GM21576 (cell line): ENCODE measurements at regions not wholly inside any gene's neighbourhood (a gene's known extent, or its start where the extent isn't known, plus 50 kb on each side); places are given as distances from the start of the nearest gene placed in this dataset.

Source experiments
- ATAC-seq: cut with Tn5 transposase; IDR thresholded peaks from one replicate; pipeline ENCODE4 v1.9.1; 2021; ENCODE audit warnings: mild to moderate bottlenecking, moderate library complexity; ENCODE audit not compliant: unreplicated experiment

DNA sequence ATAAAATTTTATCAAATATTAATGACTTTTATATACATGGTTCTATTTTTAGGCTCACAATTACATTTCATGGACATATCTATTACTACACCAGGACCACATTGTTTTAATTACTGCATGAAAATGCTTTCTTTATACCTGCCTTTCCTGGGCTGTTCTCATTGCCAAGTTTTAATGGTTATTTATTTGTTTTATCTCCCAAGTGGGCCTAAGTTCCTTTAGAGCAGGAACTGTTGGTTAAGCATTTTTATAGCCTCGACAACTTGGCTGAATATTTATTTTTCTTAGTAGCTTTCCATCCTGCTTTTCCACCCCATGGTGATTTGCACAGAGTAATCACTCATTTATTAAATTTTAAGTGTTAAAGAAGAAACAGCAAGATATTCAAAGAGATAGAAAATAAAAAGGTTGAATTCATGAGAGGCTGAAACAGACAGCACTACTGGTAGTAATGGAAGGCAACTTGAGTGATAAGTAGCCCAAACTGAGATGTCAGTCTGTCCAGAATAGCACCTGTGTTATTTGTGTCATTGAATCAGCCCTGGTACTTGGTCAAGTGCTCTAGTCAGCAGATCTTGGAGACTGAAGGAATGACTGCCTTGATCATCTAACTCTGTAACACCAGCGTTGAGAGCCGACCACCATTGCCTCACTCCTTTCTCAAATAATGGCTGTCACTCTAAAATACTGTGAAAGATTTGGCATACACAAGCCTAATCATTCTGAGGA, 119.1 kb upstream of the EGLN3 start:
- no peak for ATAC-seq

DNA sequence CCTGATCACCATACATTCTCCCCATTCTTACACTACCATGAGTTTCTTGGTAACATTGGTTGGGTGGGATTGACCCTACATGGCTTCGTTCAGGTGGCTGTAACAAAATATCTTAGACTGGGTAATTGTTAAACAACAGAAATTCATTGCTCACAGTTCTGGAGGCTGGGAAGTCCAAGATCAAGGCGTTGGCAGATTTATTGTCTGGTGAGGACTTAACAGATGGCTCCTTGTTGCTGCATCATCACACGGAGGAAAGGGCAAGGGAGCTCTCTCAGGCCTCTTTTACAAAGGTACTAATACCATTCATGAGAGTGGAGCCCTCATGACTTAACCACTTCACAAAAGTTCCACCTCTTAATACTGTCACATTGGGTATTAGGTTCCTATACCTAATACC, 116.7 kb upstream of the EGLN3 start:
- no peak for ATAC-seq

DNA sequence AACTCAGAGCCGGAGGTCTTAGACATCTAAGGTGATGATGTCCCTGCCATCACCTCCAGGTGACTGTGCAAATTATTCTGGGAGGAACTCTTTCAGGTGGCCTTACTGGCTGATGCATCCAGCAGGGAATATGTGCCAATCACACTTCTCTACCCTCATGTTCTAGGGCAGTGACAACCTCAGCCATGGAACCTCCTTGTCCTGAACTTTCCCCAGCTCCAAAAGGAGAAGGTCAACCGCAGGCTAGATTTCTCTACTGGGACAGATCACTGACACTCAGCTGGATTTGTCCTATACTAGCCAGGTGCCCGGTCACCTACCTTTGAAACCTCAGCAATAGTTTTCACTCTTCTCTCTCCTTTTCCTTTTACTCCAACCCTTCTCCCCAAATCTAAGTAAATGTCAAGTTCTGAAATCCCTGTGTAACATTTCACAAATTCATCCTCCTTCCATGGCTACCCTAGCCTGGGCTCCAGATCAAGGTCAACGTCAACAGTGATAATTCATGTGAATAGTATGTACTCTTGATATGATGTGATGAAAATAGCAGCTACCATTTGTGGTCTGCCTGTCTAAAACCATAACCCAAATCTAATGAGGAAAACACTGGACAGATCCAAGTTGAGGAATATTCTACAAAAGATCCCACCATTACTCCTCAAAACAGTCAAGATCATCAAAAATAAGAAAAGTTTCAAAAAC, 115.0 kb upstream of the EGLN3 start:
- no peak for ATAC-seq

DNA sequence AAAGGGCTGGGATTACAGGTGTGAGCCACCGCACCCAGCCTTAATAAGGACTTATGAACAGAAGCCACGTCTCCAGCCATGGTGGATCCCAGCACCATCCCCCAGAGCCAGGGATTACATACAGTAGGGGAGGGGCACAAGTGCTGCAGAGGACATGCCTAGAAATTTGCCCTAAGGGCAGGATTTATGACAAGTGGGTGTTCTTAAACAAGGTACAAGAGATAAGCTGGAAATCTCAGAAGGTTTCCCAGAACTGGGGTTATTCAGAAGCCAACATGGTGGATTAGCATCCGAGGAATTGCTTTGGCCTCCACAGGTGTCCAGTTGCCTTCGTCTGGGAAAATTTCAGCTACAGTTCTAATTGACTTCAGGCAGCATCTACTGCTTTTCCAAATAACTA, 114.4 kb upstream of the EGLN3 start:
- no peak for ATAC-seq

DNA sequence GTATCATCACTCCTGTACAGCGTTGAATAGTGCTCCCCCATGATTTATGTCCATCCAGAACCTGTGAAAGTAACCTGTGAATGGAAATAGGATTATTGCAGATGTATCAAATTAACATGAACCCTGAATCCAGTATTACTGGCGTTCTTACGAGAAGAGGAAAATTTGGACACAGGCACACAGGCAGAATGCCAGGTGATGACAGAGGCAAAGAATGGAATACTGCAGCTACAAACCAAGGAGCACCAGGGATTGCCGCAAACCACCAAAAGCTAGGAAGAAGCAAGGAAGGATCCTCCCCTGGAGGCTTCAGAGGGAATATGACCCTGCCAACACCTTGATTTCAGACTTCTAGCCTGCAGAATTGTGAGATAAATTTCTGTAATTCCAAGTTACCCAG, 113.5 kb upstream of the EGLN3 start:
- ATAC-seq, result no peak

DNA sequence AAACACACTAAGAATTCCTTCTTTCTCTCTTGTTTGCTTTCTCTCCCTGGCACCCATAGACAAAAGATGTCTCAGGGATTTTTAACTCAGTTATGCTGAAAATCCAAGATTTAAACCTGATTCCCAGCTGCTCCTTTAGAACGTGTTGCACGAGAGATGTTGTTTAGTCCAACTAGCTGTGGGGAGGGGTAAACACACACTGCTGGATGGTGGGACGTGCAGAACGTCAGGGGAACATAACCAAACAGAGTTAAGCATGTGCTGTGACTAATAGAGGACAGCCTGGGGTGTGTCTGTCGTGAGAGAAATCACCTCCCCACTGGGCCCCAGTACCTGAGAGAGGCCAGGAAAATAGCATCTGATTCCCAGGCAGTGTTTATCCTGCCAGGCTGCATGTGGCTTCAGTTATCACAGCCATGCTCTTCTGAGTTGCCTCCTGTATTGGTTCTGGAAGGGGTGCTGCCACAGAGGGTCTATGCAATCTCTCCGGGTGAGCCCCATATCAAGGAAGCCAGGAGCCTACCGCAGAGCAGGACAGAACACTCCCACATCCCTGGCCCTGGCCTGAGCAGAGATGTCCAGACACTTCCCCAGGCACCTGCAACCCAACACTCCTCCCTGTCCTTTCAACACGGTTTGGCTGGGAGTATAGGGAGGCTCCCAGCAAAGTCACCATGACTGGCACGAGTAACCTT, 112.7 kb upstream of the EGLN3 start:
- ATAC-seq, result no peak

DNA sequence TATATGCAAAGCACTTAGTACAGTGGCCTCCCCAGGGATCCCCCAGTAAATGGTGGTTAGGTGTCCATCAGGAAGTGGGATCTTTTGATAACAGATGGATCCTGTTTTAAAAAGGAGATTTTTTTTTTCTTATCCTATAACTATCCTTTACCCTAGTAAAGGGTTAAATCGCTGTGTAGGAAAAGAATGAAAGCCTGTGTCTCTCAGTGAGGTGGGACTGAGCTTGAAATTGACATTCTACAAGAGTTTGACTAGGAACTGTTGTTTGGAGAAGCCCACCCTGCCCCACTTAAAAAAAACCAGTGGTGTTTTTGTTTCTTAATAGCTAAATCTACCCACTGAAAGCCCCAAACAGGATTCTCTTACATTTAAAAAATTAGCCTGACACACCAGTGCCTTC, 112.2 kb upstream of the EGLN3 start:
- ATAC-seq, result no peak

DNA sequence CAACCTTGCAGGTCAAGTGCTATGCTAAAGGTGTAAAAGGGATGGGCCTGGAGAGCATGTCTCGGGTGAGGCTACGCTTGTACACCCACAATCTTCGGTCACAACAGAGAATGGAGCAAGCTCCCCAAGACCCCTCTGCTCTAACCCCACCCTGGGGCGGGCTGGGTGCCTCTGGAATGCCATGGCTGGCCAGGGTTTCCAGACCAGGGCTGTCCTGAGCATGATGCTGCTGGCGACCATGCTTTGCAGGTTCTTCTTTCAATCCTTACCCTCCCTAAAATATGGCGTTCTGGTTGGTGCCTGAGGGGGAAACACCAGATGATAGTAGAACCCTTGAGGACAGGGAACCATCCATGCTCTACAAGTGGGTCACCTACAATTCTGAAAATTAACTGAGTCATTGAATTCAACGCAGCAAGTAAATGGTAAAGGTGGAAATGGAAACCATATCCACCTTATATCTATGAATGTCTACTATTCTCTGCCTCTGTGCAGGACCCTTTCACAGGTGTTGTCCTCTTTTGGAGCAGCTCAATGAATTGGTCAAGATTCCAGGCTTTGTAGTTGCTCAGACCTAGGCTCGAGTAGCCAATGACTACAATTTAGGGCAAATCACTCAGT, 111.6 kb upstream of the EGLN3 start:
- no peak for ATAC-seq

DNA sequence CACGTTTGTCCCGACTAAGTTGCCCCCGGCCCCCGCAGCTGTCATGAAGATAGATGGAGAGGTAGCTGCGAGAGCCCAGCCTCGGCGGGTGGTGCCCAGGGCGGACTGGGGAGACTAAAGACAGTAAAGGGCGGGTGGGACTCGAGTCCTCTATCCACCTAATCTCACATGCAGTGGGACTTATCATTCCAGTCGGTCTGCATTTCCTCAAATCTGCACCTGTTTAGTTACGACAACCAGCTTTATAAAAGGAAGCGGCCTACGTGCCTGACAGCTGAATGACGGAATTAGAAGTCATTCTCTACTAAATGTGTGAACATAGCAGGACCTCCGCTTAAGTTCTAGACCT, 109.8 kb upstream of the EGLN3 start:
- ATAC-seq, result peak; percentile 28

DNA sequence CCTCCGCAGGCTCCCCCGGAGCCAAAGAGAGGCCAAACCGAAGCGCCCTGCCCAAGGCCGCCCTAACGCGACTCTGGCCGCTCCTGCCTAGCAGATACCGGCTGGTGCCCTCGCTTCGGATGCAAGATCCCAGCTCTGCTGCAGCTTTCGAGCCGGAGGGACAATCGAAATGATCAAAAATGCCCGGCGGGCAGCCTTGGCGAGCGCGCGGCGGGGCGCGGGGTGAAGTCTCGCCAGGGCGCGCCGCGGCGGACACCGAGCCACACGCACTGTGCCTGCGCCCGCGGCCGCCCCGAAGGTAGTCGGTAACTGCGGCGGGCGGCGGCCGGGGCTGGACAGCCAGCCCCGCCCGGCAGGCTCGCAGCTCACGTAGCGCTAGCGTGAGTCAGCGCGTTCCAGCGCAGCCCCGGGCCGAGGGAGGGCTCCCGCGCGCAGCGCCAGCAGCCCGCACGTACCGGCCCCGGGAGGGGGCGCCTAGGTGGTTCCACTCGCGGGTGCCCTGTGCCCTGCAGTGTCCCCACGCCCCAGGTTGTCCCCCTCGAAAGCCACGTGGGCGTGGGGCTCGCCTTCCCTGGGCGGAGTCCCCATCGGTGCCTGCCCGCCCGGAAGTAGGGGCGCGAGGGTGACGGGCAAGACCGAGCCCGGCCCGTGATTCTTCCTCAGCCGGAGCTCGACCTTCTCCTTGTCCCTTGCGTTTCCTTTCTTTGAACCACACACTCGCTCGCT, 109.2 kb upstream of the EGLN3 start:
- ATAC-seq, result peak; percentile 78

DNA sequence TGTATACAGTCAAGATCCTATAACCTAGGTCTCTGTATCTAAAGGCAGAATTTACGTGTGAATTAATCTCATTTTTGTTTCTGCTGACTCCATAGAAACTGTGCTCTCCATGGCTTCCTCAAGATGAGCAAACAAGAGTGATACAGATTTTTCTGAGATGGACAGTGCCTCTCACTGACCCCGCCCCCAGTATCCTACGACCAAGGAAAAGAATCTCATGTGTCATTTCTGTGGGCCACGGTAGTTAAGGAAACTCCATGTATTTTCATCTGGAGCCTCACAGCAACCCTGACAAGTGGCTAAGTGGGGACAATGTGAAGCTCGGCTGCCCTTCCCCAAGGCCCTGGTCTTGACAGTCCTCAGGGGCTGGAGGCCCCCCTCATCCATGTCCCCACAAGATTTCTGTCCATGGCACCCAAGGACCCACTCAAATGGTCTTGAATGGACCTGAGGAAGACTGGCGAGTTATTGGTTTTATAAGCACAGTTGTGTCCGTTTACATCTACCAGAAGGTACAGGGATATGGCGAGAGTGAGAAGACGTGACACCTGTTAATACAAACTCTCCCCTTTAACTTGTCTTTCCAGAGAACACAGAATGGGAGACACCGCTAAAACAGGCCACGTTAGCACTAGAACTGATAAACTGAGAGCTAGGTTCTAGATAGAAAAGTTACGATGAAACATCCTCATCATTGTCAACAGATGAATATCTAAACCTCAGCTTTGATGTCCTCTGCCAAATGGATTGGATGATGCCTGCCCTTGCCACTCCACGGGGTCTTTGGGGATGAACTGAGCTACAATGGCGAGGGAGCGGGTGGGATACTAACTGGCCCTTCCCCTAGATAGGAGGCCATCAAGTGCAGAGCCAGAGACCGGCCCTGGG, 108.4 kb upstream of the EGLN3 start:
- ATAC-seq, result no peak

DNA sequence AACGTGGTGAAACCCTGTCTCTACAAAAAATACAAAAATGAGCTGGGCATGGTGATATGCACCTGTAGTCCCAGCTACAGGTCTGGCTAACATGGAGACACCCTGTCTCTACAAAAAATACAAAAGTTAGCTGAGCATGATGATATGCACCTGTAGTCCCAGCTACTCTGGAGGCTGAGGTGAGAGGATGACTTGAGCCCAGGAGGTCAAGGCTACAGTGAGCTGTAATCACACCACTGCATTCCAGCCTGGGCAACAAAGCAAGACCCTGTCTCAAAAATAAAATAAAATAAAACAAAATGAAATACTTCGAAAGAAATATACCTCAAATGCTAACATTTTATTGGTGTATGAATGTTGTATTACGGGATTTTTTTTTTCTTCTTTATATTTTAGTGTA, 107.6 kb upstream of the EGLN3 start:
- ATAC-seq, result no peak

DNA sequence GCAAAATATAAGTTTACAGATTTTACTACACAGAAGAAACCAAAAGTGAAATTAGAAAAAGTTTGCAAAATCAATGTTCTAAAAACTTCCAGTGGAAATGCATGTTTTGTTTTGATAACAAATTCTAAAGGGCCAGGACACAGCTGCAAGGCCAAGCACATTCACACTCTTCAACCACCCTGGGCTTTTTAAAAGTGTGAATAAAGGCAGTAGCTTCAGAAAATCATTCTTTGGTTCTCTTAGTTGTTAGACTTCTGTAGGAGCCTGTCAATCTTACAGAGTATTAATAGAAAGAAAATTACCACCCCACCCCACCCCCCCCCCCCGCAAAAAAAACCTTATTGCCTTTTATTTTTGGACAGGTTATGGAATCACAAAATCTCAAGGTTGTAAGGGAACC, 105.2 kb upstream of the EGLN3 start:
- no peak for ATAC-seq

DNA sequence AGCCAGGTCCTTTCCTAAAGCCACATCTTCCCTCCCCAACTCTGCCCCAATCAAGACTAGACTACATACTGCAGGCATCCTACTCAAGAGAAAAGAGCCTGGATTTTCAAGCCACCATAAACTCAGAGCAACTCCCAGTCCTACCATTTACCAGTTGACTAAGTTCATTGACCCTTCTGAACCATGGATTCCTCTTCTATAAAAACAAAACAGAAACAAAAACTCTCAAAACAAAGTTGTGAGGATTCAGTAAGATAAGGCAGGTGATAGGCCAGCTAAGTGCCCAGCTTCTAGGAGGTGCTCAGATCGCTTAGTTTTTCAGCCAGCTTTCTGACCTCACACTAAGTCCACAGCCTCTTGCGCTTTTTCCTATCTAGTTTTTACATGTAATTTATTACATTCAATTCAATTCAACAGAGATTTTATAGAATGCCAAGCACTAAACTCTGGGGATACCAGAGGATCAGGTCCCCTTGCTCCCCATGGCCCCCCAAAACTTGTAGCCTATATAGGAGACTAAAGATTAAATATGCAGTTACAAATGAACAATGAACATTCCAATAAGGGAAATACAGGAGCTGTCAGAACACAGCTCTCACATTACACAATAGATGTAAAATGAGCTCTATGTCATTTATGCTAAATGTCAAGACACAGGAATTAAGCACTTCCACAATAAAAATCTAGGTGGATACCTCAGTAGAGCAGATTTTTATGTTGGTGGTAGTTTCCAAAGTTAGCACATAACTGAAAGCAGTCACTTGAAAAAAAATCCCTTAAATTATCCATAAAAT, 104.5 kb upstream of the EGLN3 start:
- no peak for ATAC-seq

DNA sequence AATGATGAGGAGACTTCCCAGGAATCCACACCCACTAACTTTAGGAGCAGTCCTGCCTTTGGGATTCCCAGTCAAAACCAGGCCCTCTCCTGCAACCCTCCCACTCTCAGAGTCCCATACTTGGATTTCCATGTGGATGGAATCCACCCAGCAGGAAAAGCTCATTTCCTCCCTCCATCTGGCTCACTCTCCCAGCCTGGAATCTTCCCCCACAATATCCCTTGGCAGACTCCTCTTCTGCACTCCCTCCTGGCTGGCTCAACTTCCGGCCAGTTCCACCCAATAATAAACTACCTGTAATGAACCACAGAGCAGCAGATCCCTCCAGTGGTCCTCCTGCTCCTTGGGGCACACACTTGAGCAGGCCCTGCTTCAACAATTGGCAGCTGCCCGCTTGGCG, 102.8 kb upstream of the EGLN3 start:
- no peak for ATAC-seq

DNA sequence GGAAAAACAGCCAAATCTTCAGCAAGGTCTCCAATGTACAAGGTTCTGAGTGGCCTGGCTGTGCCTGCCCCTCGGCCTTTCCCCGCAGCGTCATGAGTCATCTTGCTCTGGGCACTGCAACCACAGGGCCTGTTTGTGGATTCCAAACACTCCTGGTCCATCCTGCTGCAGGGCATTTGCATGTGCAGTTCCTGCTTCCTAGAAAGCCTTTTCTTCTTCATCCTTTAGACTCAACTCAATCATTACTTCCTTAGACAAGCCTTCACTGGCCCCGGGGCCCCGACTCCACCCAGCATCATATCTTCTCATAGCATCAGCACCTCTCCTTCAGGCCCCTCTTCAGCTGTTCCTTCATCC, 101.8 kb upstream of the EGLN3 start:
- ATAC-seq, result no peak

DNA sequence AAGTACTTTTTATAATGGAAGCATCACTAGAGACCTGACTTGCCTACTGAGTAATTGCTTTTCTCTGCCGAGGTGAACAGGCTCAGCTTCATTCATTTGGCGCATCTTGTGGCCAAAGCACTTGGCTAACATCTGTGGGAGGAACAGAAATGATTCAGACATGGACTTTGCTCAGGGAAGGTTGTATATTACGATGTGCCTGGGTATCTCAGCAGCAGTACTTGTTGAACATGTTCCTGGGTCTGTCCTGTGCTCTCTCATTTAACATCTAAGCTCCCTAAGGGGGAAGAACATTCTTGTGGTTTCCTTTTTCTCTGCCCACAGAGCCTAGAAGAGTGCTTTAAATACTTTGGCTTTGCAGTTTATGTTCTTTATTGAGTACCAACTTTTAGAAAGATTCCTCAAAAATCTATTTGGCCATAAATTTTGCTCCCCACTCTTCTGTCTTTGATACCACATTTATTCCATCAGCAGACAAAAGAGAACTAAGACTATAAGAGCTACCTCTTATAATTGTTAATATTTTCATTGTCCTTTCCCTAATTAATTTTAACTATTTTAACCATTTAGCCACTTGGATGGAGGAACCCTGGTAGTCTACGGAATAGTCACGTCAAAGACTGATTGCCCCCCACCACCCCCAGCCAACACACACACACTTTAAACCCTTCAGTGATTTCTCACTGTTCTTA, 101.2 kb upstream of the EGLN3 start:
- no peak for ATAC-seq

DNA sequence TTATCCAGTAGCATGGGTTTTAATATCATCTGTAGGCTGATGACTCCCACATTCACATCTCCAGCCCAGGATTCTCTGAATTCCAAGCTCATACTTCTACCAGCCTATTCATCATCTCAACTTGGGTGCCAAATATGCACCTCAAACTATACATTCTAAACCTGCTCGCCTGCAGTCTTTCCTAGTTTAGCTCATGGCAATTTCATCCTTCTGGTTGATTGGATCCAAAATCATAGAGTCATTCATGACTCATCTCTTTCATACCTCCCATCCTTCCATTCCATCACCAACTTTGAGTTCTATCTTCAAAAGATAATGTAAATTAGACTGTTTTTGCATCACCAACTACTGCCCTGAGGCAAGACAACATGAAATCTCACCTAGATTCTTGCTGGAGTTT, 99.7 kb upstream of the EGLN3 start:
- no peak for ATAC-seq

DNA sequence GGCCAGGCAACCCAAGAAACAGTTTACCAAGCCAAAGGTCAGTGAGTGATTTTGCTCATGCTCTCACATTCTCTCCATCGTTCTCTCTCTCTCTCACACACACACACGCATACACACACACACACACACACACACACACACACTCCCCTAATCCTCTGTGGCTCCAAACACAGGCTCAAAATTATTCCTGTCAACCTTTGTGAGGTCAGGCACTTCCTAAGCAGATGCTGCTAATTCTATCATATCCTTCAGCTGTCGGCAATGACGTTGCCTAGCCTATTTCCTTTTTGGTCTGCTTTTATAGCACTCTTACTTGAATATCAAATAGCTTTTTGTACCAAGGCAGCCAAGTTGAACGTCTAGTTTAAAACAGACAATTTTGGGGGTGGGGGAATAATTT, 98.9 kb upstream of the EGLN3 start:
- ATAC-seq, result no peak
